ENCODE measurements at regions not wholly inside any gene's neighbourhood (a gene's known extent, or its start where the extent isn't known, plus 50 kb on each side); places are given as distances from the start of the nearest gene placed in this dataset.
A peak's percentile ranks its signal among the peaks of the same experiment; 100 is the strongest.

DNA sequence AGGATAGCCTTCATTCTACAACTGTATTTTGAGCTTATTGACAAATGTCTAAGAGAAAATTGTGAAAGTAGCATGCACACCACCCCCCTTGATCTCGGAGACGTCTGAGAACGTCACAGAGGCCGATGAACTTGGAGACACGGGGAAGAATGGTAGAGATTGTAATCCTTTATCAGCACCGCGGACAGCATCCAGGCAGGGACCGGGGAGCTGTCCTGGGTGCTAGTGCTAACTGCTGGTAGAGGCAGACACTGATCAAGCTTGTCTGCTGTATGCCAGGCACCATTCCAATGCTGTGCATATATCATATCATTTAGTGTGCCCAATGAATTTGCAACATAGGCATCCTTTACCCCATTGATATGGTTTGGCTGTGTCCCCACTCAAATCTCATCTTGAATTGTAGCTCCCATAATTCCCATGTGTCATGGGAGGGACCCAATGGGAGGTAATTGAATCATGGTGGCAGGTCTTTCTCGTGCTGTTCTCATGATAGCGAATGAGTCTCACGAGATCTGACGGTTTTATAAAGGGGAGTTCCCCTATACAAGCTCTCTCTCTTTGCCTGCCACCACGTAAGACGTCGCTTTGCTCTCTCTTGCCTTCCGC lies 98.8 kb downstream of the LHX2 start:
- ATAC-seq (ENCODE audit: insufficient read depth, low read depth) = peak; percentile 88
- Histone ChIP-seq H3K27ac (ENCODE audit: low read length) (no peak overlapping the region), H3K9me3 (ENCODE audit: insufficient read depth, low read length, severe bottlenecking) (no peaks in the 10 kb centered on the region), H3K4me2 (ENCODE audit: insufficient read depth, low read length) (no peak overlapping the region), H2AFZ (ENCODE audit: low read depth, low read length) (no peak overlapping the region), H3K27me3 (ENCODE audit: insufficient read depth, low read length, poor library complexity) (no peaks in the 10 kb centered on the region), H3K4me3 (ENCODE audit: low read depth in 1 of 2, low read length in 2 of 2) (no peak overlapping the region), H3K4me1 (ENCODE audit: insufficient read depth, low read length) (no peaks in the 10 kb centered on the region), H3K9ac (ENCODE audit: low read depth, low read length) (no peak overlapping the region), H4K20me1 (ENCODE audit: insufficient read depth, low read length) (peaks cover 4% of the 10 kb centered on the region; the same call in 1 of the 2 replicates), H3K79me2 (ENCODE audit: insufficient read depth, low read length) (no peaks in the 10 kb centered on the region), H3K36me3 (ENCODE audit: insufficient read depth, low read length) (no peaks in the 10 kb centered on the region)
- no peak for TF ChIP-seq EZH2 (IDR thresholded peaks at IDR 0.05; ENCODE audit: borderline replicate concordance, low read depth, low read length, severe bottlenecking)
- TF ChIP-seq, protein P1, sequence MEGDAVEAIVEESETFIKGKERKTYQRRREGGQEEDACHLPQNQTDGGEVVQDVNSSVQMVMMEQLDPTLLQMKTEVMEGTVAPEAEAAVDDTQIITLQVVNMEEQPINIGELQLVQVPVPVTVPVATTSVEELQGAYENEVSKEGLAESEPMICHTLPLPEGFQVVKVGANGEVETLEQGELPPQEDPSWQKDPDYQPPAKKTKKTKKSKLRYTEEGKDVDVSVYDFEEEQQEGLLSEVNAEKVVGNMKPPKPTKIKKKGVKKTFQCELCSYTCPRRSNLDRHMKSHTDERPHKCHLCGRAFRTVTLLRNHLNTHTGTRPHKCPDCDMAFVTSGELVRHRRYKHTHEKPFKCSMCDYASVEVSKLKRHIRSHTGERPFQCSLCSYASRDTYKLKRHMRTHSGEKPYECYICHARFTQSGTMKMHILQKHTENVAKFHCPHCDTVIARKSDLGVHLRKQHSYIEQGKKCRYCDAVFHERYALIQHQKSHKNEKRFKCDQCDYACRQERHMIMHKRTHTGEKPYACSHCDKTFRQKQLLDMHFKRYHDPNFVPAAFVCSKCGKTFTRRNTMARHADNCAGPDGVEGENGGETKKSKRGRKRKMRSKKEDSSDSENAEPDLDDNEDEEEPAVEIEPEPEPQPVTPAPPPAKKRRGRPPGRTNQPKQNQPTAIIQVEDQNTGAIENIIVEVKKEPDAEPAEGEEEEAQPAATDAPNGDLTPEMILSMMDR (IDR thresholded peaks at IDR 0.05; ENCODE audit: borderline replicate concordance, extremely low read depth, low read length, poor library complexity, severe bottlenecking) = no peak
- DNase-seq = peak; percentile 75

DNA sequence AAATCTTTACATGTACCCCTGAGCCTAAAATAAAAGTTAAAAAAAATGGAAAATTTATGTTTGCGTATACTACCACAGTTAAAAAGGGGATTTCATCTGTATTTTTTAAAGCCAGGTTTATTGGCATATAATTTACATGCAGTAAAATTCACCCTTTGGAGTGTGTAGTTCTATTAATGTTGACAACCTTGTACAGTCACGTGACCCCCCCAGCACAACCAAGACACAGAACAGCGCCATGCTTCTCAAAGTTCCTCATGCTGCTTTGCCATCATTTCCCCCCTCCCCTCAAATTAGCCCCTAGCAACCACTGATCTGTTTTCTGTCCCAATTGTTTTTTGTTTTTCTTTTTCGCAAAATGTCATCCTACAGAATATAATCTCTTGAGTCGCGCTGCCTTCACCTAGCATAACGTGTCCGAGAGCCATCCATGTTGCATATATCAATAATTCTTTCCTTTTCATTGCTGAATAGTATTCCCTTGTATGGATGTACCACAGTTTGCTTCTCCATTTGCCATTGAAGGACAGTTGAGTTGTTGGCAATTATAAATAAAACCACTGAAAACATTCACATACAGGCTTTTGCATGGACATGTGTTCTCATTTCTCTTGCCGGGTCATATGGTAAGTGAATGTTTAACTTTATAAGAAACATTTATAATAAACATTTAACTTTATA lies 105.3 kb downstream of the LHX2 start:
- TF ChIP-seq, protein P1 (IDR thresholded peaks at IDR 0.05; ENCODE audit: borderline replicate concordance, extremely low read depth, low read length, poor library complexity, severe bottlenecking) = no peak
- peaks cover 4% of the 10 kb centered on the region; the same call in 1 of the 2 replicates for H4K20me1 ChIP-seq (ENCODE audit: insufficient read depth, low read length)
- H3K9ac ChIP-seq (ENCODE audit: low read depth, low read length) = no peak overlapping the region
- no peaks in the 10 kb centered on the region for H3K79me2 ChIP-seq (ENCODE audit: insufficient read depth, low read length)
- no peaks in the 10 kb centered on the region for H3K27me3 ChIP-seq (ENCODE audit: insufficient read depth, low read length, poor library complexity)
- no peak overlapping the region for H3K4me3 ChIP-seq (ENCODE audit: low read depth in 1 of 2, low read length in 2 of 2)
- H3K9me3 ChIP-seq (ENCODE audit: insufficient read depth, low read length, severe bottlenecking) = no peaks in the 10 kb centered on the region
- no peak for DNase-seq
- H3K36me3 ChIP-seq (ENCODE audit: insufficient read depth, low read length) = no peaks in the 10 kb centered on the region
- no peak overlapping the region for H3K27ac ChIP-seq (ENCODE audit: low read length)
- no peak overlapping the region for H2AFZ ChIP-seq (ENCODE audit: low read depth, low read length)
- H3K4me1 ChIP-seq (ENCODE audit: insufficient read depth, low read length) = no peaks in the 10 kb centered on the region
- ATAC-seq (ENCODE audit: insufficient read depth, low read depth) = no peak
- no peak overlapping the region for H3K4me2 ChIP-seq (ENCODE audit: insufficient read depth, low read length)

DNA sequence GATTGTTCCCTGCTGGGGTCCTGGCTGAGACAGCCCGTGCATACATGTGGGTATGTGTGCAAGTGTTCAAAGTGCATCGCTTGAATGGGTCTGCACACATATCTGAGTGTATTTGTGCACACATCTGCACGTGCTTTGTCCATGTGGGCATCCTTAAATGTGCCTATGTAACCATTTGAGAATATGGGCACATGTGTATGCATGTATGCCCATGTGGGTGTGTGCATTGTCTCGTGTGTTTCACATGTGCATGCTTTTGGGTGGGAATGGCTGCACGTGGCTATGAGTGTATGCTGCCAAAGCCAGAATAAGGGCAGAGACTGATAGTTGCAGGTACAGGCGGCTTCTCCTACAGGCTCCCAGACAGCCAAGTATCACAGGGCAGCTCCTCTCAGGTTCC lies 107.3 kb downstream of the LHX2 start:
- no peak overlapping the region for H3K27ac ChIP-seq (ENCODE audit: low read length)
- H2AFZ ChIP-seq (ENCODE audit: low read depth, low read length) = no peak overlapping the region
- no peak overlapping the region for H3K9ac ChIP-seq (ENCODE audit: low read depth, low read length)
- ATAC-seq (ENCODE audit: insufficient read depth, low read depth) (no peak), DNase-seq (no peak)
- H3K36me3 ChIP-seq (ENCODE audit: insufficient read depth, low read length) = no peaks in the 10 kb centered on the region
- H3K4me3 ChIP-seq (ENCODE audit: low read depth in 1 of 2, low read length in 2 of 2) = no peak overlapping the region
- H3K9me3 ChIP-seq (ENCODE audit: insufficient read depth, low read length, severe bottlenecking) = no peaks in the 10 kb centered on the region
- no peaks in the 10 kb centered on the region for H3K4me1 ChIP-seq (ENCODE audit: insufficient read depth, low read length)
- no peaks in the 10 kb centered on the region for H3K27me3 ChIP-seq (ENCODE audit: insufficient read depth, low read length, poor library complexity)
- peaks cover 4% of the 10 kb centered on the region; the same call in 1 of the 2 replicates for H4K20me1 ChIP-seq (ENCODE audit: insufficient read depth, low read length)
- no peak for TF ChIP-seq EZH2 (IDR thresholded peaks at IDR 0.05; ENCODE audit: borderline replicate concordance, low read depth, low read length, severe bottlenecking)
- TF ChIP-seq, protein P1 (IDR thresholded peaks at IDR 0.05; ENCODE audit: borderline replicate concordance, extremely low read depth, low read length, poor library complexity, severe bottlenecking) = no peak
- no peaks in the 10 kb centered on the region for H3K79me2 ChIP-seq (ENCODE audit: insufficient read depth, low read length)
- H3K4me2 ChIP-seq (ENCODE audit: insufficient read depth, low read length) = no peak overlapping the region
